K562 (cell line): ENCODE measurements at regions not wholly inside any gene's neighbourhood (a gene's known extent, or its start where the extent isn't known, plus 50 kb on each side); places are given as distances from the start of the nearest gene placed in this dataset.

Source experiments
- CEBPG ChIP-seq, 3 experiments: fragments of 200-800 bp in 1 of 3; sonication (Bioruptor generic) in 1 of 3; sonication (generic) in 1 of 3; formaldehyde crosslinking in 1 of 3; IDR thresholded peaks in 2 of 3; conservative IDR thresholded peaks in 1 of 3; 2 replicates each; pipeline versions ENCODE4 v1.6.1 to v1.8.0; 2016 to 2022; ENCODE audit warnings: missing compliant biosample characterization in 2 of 3, missing genetic modification characterization in 2 of 3, mild to moderate bottlenecking in 1 of 3, missing genetic modification reagents in 1 of 3
- EGR1 ChIP-seq: fragments of 450-650 bp; conservative IDR thresholded peaks from 2 replicates; pipeline ENCODE4 v1.6.1; 2017; ENCODE audit warnings: mild to moderate bottlenecking
- EP300 ChIP-seq: IDR thresholded peaks from 2 replicates; pipeline ENCODE4 v1.6.1; 2012; ENCODE audit warnings: low read length, improper control_type of control experiment
- ESRRA ChIP-seq: fragments of 450-650 bp; IDR thresholded peaks from 2 replicates; pipeline ENCODE4 v1.6.1; 2014; ENCODE audit warnings: low read depth, mild to moderate bottlenecking, moderate library complexity, borderline replicate concordance
- MEF2D ChIP-seq: conservative IDR thresholded peaks from 2 replicates; pipeline ENCODE4 v1.6.1; 2016; ENCODE audit warnings: low read depth, missing genetic modification characterization, missing compliant biosample characterization
- POLR2A ChIP-seq: fragments of 450-650 bp; conservative IDR thresholded peaks from 2 replicates; pipeline ENCODE4 v1.6.1; 2016
- RCOR1 ChIP-seq, 2 experiments: IDR thresholded peaks; 2 replicates each; pipeline ENCODE4 v1.6.1; 2012; ENCODE audit warnings: low read depth in 2 of 2, low read length in 2 of 2, borderline replicate concordance in 1 of 2, improper control_type of control experiment in 1 of 2
- TEAD4 ChIP-seq, 2 experiments: sonication (generic) in 1 of 2; formaldehyde crosslinking in 1 of 2; IDR thresholded peaks; 2 replicates each; pipeline versions ENCODE4 v1.6.1 to v1.8.0; 2012 to 2022; ENCODE audit warnings: borderline replicate concordance in 1 of 2, inconsistent platforms in 1 of 2, low read length in 1 of 2, mild to moderate bottlenecking in 1 of 2, missing genetic modification reagents in 1 of 2
- ZNF184 ChIP-seq: sonication (generic); formaldehyde crosslinking; IDR thresholded peaks from 2 replicates; pipeline ENCODE4 v1.5.0; 2020; ENCODE audit warnings: missing genetic modification reagents
- TF ChIP-seq, protein P1 (sequence below), 3 experiments: IDR thresholded peaks in 2 of 3; conservative IDR thresholded peaks in 1 of 3; 2 replicates each; pipeline ENCODE4 v1.5.1; 2011 to 2012; ENCODE audit warnings: low read length in 3 of 3, mild to moderate bottlenecking in 3 of 3, control low read depth in 2 of 3, improper control_type of control experiment in 1 of 3, inconsistent platforms in 1 of 3, low read depth in 1 of 3, mixed read lengths in 1 of 3, moderate library complexity in 1 of 3; ENCODE audit not compliant: insufficient read depth in 2 of 3
- TF ChIP-seq, protein P2 (sequence below): fragments of 250-450 bp; sonication (Bioruptor Pico); IDR thresholded peaks from 2 replicates; pipeline ENCODE4 v1.4.0; 2020; ENCODE audit warnings: mild to moderate bottlenecking, moderate library complexity
- TF ChIP-seq, protein P3 (sequence below): sonication (generic); formaldehyde crosslinking; IDR thresholded peaks from 2 replicates; pipeline ENCODE4 v1.4.0; 2020; ENCODE audit warnings: mild to moderate bottlenecking, missing genetic modification reagents
- TF ChIP-seq, protein P4 (sequence below), 3 experiments: fragments of 200-800 bp in 1 of 3; sonication (Bioruptor generic) in 1 of 3; sonication (generic) in 1 of 3; formaldehyde crosslinking in 1 of 3; IDR thresholded peaks; 2 replicates each; pipeline versions ENCODE4 v1.6.1 to v1.8.0; 2016 to 2022; ENCODE audit warnings: mild to moderate bottlenecking in 2 of 3, missing compliant biosample characterization in 2 of 3, missing genetic modification characterization in 2 of 3, missing genetic modification reagents in 1 of 3

DNA sequence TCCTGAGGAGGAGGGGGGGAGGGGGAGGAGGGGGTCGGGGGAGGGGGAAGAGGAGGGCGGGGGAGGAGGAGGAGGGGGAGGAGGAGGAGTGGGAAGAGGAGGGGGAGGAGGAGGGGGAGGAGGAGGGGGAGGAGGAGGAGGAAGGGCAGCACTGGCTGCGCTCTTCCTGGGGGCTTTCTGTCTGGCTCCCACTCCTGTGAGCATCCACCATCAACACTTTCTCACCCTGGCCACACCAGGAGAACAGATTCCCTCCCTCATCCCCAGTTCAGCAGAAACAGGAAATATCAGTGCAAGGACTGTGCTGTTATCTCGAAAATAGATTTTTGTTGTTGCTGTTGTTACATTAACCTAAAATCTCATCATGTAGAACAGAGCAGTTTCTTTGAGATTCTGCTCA, 530.5 kb downstream of the ACTR3B start:
- no peak for TF ChIP-seq MEF2D
- TF ChIP-seq TEAD4 (IDR thresholded peaks at IDR 0.05; ENCODE audit: low read length), result no peak
- TF ChIP-seq TEAD4 (CRISPR knock-in tag; IDR thresholded peaks at IDR 0.05; ENCODE audit: borderline replicate concordance), result no peak
- TF ChIP-seq, protein P1, sequence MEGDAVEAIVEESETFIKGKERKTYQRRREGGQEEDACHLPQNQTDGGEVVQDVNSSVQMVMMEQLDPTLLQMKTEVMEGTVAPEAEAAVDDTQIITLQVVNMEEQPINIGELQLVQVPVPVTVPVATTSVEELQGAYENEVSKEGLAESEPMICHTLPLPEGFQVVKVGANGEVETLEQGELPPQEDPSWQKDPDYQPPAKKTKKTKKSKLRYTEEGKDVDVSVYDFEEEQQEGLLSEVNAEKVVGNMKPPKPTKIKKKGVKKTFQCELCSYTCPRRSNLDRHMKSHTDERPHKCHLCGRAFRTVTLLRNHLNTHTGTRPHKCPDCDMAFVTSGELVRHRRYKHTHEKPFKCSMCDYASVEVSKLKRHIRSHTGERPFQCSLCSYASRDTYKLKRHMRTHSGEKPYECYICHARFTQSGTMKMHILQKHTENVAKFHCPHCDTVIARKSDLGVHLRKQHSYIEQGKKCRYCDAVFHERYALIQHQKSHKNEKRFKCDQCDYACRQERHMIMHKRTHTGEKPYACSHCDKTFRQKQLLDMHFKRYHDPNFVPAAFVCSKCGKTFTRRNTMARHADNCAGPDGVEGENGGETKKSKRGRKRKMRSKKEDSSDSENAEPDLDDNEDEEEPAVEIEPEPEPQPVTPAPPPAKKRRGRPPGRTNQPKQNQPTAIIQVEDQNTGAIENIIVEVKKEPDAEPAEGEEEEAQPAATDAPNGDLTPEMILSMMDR (IDR thresholded peaks at IDR 0.05 in 2 of 3, conservative IDR thresholded peaks at IDR 0.05 in 1 of 3; ENCODE audit: insufficient read depth in 2 of 3, low read depth in 1 of 3, low read length in 3 of 3), result no peak
- TF ChIP-seq, protein P2, sequence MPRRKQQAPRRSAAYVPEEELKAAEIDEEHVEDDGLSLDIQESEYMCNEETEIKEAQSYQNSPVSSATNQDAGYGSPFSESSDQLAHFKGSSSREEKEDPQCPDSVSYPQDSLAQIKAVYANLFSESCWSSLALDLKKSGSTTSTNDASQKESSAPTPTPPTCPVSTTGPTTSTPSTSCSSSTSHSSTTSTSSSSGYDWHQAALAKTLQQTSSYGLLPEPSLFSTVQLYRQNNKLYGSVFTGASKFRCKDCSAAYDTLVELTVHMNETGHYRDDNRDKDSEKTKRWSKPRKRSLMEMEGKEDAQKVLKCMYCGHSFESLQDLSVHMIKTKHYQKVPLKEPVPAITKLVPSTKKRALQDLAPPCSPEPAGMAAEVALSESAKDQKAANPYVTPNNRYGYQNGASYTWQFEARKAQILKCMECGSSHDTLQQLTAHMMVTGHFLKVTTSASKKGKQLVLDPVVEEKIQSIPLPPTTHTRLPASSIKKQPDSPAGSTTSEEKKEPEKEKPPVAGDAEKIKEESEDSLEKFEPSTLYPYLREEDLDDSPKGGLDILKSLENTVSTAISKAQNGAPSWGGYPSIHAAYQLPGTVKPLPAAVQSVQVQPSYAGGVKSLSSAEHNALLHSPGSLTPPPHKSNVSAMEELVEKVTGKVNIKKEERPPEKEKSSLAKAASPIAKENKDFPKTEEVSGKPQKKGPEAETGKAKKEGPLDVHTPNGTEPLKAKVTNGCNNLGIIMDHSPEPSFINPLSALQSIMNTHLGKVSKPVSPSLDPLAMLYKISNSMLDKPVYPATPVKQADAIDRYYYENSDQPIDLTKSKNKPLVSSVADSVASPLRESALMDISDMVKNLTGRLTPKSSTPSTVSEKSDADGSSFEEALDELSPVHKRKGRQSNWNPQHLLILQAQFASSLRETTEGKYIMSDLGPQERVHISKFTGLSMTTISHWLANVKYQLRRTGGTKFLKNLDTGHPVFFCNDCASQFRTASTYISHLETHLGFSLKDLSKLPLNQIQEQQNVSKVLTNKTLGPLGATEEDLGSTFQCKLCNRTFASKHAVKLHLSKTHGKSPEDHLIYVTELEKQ (CRISPR knock-in tag), result no peak
- TF ChIP-seq RCOR1 (IDR thresholded peaks at IDR 0.05; ENCODE audit: borderline replicate concordance in 1 of 2, low read depth in 2 of 2, low read length in 2 of 2), result no peak
- no peak for TF ChIP-seq EGR1
- TF ChIP-seq, protein P3, sequence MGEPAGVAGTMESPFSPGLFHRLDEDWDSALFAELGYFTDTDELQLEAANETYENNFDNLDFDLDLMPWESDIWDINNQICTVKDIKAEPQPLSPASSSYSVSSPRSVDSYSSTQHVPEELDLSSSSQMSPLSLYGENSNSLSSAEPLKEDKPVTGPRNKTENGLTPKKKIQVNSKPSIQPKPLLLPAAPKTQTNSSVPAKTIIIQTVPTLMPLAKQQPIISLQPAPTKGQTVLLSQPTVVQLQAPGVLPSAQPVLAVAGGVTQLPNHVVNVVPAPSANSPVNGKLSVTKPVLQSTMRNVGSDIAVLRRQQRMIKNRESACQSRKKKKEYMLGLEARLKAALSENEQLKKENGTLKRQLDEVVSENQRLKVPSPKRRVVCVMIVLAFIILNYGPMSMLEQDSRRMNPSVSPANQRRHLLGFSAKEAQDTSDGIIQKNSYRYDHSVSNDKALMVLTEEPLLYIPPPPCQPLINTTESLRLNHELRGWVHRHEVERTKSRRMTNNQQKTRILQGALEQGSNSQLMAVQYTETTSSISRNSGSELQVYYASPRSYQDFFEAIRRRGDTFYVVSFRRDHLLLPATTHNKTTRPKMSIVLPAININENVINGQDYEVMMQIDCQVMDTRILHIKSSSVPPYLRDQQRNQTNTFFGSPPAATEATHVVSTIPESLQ (CRISPR knock-in tag), result no peak
- no peak for TF ChIP-seq EP300
- TF ChIP-seq, protein P4, sequence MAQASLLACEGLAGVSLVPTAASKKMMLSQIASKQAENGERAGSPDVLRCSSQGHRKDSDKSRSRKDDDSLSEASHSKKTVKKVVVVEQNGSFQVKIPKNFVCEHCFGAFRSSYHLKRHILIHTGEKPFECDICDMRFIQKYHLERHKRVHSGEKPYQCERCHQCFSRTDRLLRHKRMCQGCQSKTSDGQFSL (CRISPR knock-in tag; IDR thresholded peaks at IDR 0.05), result no peak
- TF ChIP-seq, protein P4 (tag; IDR thresholded peaks at IDR 0.05), result no peak
- no peak for TF ChIP-seq ZNF184 (CRISPR knock-in tag)
- TF ChIP-seq POLR2A, result no peak
- no peak for TF ChIP-seq ESRRA
- TF ChIP-seq CEBPG (CRISPR knock-in tag; IDR thresholded peaks at IDR 0.05), result no peak
- no peak for TF ChIP-seq CEBPG (tag; conservative IDR thresholded peaks at IDR 0.05 in 1 of 2, IDR thresholded peaks at IDR 0.05 in 1 of 2)
